Kidney epithelial cell (primary cell): ENCODE measurements at regions not wholly inside any gene's neighbourhood (a gene's known extent, or its start where the extent isn't known, plus 50 kb on each side); places are given as distances from the start of the nearest gene placed in this dataset.

Experiments used
- DNase-seq: peaks from one replicate; pipeline ENCODE4 v3.0.0-alpha.2; 2010; ENCODE audit warnings: low read depth
- H3K27me3 ChIP-seq: 2 replicates; pipeline ENCODE4 v1.6.0; 2011; ENCODE audit warnings: low read length; ENCODE audit not compliant: control insufficient read depth, insufficient read depth
- H3K36me3 ChIP-seq: 2 replicates; pipeline ENCODE4 v1.5.1; 2011; ENCODE audit warnings: low read length; ENCODE audit not compliant: control insufficient read depth, insufficient read depth
- H3K4me3 ChIP-seq: 2 replicates; pipeline ENCODE4 v1.5.1; 2011; ENCODE audit warnings: low read depth, mild to moderate bottlenecking, control low read depth, low read length
- CTCF ChIP-seq: IDR thresholded peaks from 2 replicates; pipeline ENCODE4 v1.5.1; 2011; ENCODE audit warnings: mild to moderate bottlenecking, moderate library complexity, low read length, control low read depth, inconsistent platforms; ENCODE audit not compliant: insufficient read depth, poor library complexity, severe bottlenecking

GRCh38 chr12:124120739-124121138 is 147.7 kb downstream of the ZNF664 start:
- no peak for TF ChIP-seq CTCF
- no peak for DNase-seq
- Histone ChIP-seq H3K27me3 (no peaks in the 10 kb centered on the region), H3K36me3 (no peaks in the 10 kb centered on the region), H3K4me3 (no peak overlapping the region)

GRCh38 chr12:124122722-124123121 is 149.7 kb downstream of the ZNF664 start:
- Histone ChIP-seq H3K4me3 (no peak overlapping the region), H3K27me3 (no peaks in the 10 kb centered on the region), H3K36me3 (no peaks in the 10 kb centered on the region)
- TF ChIP-seq CTCF, result no peak
- no peak for DNase-seq

- Histone ChIP-seq H3K4me3 (no peak overlapping the region), H3K36me3 (no peaks in the 10 kb centered on the region), H3K27me3 (no peaks in the 10 kb centered on the region)
- DNase-seq, result no peak
- no peak for TF ChIP-seq CTCF
Observed at GRCh38 chr12:124123296-124124000, 150.4 kb downstream of the ZNF664 start.

- Histone ChIP-seq H3K36me3 (no peaks in the 10 kb centered on the region), H3K4me3 (no peak overlapping the region), H3K27me3 (no peaks in the 10 kb centered on the region)
- no peak for TF ChIP-seq CTCF
- DNase-seq, result peak; percentile 23
Observed at GRCh38 chr12:124125203-124125871, 152.3 kb downstream of the ZNF664 start.

GRCh38 chr12:124126950-124127655 is 154.1 kb downstream of the ZNF664 start:
- H3K27me3 ChIP-seq, result no peaks in the 10 kb centered on the region
- TF ChIP-seq CTCF, result no peak
- DNase-seq, result no peak
- H3K4me3 ChIP-seq, result no peak overlapping the region
- H3K36me3 ChIP-seq, result no peaks in the 10 kb centered on the region
